GM12878 (cell line): ENCODE measurements at regions not wholly inside any gene's neighbourhood (a gene's known extent, or its start where the extent isn't known, plus 50 kb on each side); places are given as distances from the start of the nearest gene placed in this dataset. TPM values are rescaled to one million over a fixed set of nuclear protein-coding genes. Genes with fewer than 3 reads are reported as not detected.

Source experiments
- FOXM1 ChIP-seq: IDR thresholded peaks from 2 replicates; pipeline ENCODE4 v1.6.1; 2012; ENCODE audit warnings: low read depth, mild to moderate bottlenecking, inconsistent platforms, low read length, moderate library complexity
- MLLT1 ChIP-seq: fragments of 450-650 bp; IDR thresholded peaks from 2 replicates; pipeline ENCODE4 v1.6.1; 2016; ENCODE audit warnings: mild to moderate bottlenecking
- RELA ChIP-seq: fragments of 450-650 bp; IDR thresholded peaks from 2 replicates; pipeline ENCODE4 v1.8.0; 2014; ENCODE audit warnings: borderline replicate concordance; ENCODE audit not compliant: partially characterized antibody
- SIX5 ChIP-seq: IDR thresholded peaks from 2 replicates; pipeline ENCODE4 v1.6.1; 2011; ENCODE audit warnings: mild to moderate bottlenecking, low read depth, low read length, moderate library complexity; ENCODE audit not compliant: severe bottlenecking
- SMAD5 ChIP-seq: IDR thresholded peaks from 2 replicates; pipeline ENCODE4 v1.6.1; 2016; ENCODE audit warnings: antibody characterized with exemption, low read depth
- TCF3 ChIP-seq: IDR thresholded peaks from 2 replicates; pipeline ENCODE4 v1.6.1; 2012; ENCODE audit warnings: low read depth, mild to moderate bottlenecking, low read length, borderline replicate concordance; ENCODE audit not compliant: insufficient read depth
- small RNA-seq: library from RNA; depleted of rRNA; stranded (forward); fragments of <200 nt; gene quantifications from one replicate; pipeline ENCODE3, GENCODE V24; 2014

- no peak for TF ChIP-seq MLLT1
- no peak for TF ChIP-seq FOXM1
- TF ChIP-seq SMAD5 = no peak
- TF ChIP-seq RELA = no peak
- no peak for TF ChIP-seq TCF3
- TF ChIP-seq SIX5 = no peak
These were observed 50.5 kb upstream of the FAM47C start (continued) for GRCh38 chrX:36957425-36958328.

Small RNA genes lying in the stretch of these regions (small RNA-seq; reads per million reads assigned to genes)
- gene BX842568.4 = not detected
